GM13977 (cell line): ENCODE measurements at regions not wholly inside any gene's neighbourhood (a gene's known extent, or its start where the extent isn't known, plus 50 kb on each side); places are given as distances from the start of the nearest gene placed in this dataset.

Source experiments
- DNase-seq: peaks from one replicate; pipeline ENCODE4 v3.0.0; 2012; ENCODE audit warnings: low spot score
- in situ Hi-C: fragments of 300-500 bp; cut with MboI; formaldehyde crosslinking; loops from one replicate; pipeline ENCODE4 v1.12.0; 2022; ENCODE audit warnings: low sequenced_read_pairs, low pct_unique_long_range_greater_than_20kb, mixed read lengths, inconsistent platforms; ENCODE audit not compliant: unreplicated experiment
- TF ChIP-seq, protein P1 (sequence below): IDR thresholded peaks from 2 replicates; pipeline ENCODE4 v1.5.1; 2012; ENCODE audit warnings: mild to moderate bottlenecking, control low read depth; ENCODE audit not compliant: insufficient read depth; ENCODE audit errors: extremely low read depth, missing control alignments

GRCh38 chr4:181046809-181047208, 1196.4 kb upstream of the TENM3 start:
- DNase-seq, result no peak
- in situ Hi-C loops, result no loop called here

GRCh38 chr4:181051931-181052330, 1191.3 kb upstream of the TENM3 start:
- in situ Hi-C loops, result no loop called here
- DNase-seq, result no peak
- TF ChIP-seq, protein P1, sequence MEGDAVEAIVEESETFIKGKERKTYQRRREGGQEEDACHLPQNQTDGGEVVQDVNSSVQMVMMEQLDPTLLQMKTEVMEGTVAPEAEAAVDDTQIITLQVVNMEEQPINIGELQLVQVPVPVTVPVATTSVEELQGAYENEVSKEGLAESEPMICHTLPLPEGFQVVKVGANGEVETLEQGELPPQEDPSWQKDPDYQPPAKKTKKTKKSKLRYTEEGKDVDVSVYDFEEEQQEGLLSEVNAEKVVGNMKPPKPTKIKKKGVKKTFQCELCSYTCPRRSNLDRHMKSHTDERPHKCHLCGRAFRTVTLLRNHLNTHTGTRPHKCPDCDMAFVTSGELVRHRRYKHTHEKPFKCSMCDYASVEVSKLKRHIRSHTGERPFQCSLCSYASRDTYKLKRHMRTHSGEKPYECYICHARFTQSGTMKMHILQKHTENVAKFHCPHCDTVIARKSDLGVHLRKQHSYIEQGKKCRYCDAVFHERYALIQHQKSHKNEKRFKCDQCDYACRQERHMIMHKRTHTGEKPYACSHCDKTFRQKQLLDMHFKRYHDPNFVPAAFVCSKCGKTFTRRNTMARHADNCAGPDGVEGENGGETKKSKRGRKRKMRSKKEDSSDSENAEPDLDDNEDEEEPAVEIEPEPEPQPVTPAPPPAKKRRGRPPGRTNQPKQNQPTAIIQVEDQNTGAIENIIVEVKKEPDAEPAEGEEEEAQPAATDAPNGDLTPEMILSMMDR, result no peak

More at GRCh38 chr4:181046809-181047208, 1196.4 kb upstream of the TENM3 start:
- TF ChIP-seq, protein P1, result no peak

DNA sequence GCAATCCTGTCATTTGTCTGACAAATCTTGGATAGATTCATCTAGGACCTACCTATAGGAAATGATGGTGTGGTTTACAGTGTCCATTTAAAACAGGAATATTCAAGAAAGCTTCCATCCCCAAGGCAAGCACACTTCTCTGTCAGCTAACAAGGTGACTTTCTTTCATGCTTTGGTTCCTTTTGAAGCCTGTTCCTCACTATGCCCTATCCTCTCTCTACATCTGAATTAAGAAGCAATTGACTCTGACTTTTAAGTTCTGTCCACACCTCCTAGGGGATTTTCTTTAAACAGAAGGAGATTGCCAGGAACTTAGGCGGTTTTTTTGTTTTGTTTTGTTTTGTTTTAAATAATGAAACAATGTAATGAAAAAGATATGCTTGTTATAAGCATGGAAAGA, 1181.4 kb upstream of the TENM3 start:
- in situ Hi-C loops, result no loop called here
- TF ChIP-seq, protein P1, result no peak
- DNase-seq, result no peak

DNA sequence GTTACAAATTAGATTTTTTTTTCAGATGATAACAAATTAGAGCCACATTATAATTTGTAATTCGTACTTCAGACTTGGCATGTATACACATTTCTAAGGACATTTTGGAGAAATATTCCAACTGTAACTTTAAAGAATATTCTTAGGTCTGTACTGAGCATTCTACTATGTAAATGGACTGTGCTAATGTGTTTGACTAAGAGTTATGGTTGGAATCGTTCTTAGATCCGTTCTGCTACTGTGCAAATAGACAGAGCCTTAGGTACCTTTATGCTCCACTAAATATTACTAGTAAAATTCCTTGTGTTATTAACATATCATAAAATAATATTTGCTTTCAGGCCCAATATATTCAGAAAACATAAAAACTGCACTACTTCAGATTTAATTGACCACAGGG, 1180.0 kb upstream of the TENM3 start:
- in situ Hi-C loops, result no loop called here
- no peak for DNase-seq
- TF ChIP-seq, protein P1, result no peak

DNA sequence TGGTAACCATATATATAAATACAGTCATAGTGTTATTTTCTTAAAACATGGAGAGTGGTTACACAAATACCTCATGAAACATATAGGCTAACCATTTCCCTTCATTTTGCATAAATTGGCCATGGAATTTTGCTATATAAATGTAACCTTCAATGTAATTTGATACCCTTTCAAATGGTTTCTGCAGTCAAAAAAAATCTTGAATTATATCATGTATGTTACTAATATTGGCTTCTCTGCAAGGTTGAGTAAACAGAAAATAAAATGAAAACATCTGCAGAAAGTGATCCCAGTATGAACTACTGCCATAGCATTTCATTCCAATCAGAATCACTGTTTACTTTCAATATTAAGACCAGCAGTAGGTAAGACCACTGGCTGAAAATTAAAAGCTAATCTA, 1165.9 kb upstream of the TENM3 start:
- TF ChIP-seq, protein P1, result no peak
- DNase-seq, result no peak
- in situ Hi-C loops, result no loop called here

- no peak for DNase-seq
- in situ Hi-C loops, result no loop called here
These were observed 1165.0 kb upstream of the TENM3 start for GRCh38 chr4:181078196-181078595.

More at GRCh38 chr4:181078196-181078595, 1165.0 kb upstream of the TENM3 start:
- TF ChIP-seq, protein P1, result no peak
